ENCODE measurements at regions not wholly inside any gene's neighbourhood (a gene's known extent, or its start where the extent isn't known, plus 50 kb on each side); places are given as distances from the start of the nearest gene placed in this dataset.

DNA sequence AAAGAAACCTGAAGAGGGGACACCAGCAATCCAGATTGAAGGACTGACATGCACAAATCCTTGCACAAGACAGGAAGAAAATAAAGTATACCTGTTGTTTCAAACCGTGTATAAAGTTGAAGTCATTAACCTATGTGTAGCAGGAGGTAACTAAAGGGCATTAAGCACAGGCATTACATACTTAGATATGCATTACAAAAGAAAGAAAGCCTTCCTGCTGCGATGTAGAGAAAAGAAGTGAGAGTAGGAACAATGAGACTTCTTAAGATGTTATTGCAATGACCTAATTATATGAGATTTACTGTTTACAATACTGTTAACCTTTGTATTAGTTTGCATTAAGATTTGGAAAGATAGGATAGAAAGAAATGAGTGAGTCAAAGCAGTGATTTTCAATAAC is 308.9 kb upstream of the PTPRD start:
- TF ChIP-seq GLIS2 (tag by site-specific recombination; IDR thresholded peaks at IDR 0.05) (no peak), CTCF (tag by site-specific recombination; IDR thresholded peaks at IDR 0.05) (no peak), ZNF26 (tag by site-specific recombination; IDR thresholded peaks at IDR 0.05) (no peak), ZNF837 (tag by site-specific recombination; IDR thresholded peaks at IDR 0.05) (no peak), PATZ1 (tag by site-specific recombination; IDR thresholded peaks at IDR 0.05) (no peak)
- TF ChIP-seq, protein P1, sequence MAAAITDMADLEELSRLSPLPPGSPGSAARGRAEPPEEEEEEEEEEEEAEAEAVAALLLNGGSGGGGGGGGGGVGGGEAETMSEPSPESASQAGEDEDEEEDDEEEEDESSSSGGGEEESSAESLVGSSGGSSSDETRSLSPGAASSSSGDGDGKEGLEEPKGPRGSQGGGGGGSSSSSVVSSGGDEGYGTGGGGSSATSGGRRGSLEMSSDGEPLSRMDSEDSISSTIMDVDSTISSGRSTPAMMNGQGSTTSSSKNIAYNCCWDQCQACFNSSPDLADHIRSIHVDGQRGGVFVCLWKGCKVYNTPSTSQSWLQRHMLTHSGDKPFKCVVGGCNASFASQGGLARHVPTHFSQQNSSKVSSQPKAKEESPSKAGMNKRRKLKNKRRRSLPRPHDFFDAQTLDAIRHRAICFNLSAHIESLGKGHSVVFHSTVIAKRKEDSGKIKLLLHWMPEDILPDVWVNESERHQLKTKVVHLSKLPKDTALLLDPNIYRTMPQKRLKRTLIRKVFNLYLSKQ (tag by site-specific recombination; IDR thresholded peaks at IDR 0.05; ENCODE audit: borderline replicate concordance), result no peak
- TF ChIP-seq, protein P2, sequence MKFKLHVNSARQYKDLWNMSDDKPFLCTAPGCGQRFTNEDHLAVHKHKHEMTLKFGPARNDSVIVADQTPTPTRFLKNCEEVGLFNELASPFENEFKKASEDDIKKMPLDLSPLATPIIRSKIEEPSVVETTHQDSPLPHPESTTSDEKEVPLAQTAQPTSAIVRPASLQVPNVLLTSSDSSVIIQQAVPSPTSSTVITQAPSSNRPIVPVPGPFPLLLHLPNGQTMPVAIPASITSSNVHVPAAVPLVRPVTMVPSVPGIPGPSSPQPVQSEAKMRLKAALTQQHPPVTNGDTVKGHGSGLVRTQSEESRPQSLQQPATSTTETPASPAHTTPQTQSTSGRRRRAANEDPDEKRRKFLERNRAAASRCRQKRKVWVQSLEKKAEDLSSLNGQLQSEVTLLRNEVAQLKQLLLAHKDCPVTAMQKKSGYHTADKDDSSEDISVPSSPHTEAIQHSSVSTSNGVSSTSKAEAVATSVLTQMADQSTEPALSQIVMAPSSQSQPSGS (tag by site-specific recombination; IDR thresholded peaks at IDR 0.05; ENCODE audit: low read depth), result no peak
- TF ChIP-seq, protein P3, sequence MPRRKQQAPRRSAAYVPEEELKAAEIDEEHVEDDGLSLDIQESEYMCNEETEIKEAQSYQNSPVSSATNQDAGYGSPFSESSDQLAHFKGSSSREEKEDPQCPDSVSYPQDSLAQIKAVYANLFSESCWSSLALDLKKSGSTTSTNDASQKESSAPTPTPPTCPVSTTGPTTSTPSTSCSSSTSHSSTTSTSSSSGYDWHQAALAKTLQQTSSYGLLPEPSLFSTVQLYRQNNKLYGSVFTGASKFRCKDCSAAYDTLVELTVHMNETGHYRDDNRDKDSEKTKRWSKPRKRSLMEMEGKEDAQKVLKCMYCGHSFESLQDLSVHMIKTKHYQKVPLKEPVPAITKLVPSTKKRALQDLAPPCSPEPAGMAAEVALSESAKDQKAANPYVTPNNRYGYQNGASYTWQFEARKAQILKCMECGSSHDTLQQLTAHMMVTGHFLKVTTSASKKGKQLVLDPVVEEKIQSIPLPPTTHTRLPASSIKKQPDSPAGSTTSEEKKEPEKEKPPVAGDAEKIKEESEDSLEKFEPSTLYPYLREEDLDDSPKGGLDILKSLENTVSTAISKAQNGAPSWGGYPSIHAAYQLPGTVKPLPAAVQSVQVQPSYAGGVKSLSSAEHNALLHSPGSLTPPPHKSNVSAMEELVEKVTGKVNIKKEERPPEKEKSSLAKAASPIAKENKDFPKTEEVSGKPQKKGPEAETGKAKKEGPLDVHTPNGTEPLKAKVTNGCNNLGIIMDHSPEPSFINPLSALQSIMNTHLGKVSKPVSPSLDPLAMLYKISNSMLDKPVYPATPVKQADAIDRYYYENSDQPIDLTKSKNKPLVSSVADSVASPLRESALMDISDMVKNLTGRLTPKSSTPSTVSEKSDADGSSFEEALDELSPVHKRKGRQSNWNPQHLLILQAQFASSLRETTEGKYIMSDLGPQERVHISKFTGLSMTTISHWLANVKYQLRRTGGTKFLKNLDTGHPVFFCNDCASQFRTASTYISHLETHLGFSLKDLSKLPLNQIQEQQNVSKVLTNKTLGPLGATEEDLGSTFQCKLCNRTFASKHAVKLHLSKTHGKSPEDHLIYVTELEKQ (tag by site-specific recombination; IDR thresholded peaks at IDR 0.05; ENCODE audit: borderline replicate concordance), result no peak

Measured in HEK293 (cell line).